GM12878 (cell line): ENCODE measurements at regions not wholly inside any gene's neighbourhood (a gene's known extent, or its start where the extent isn't known, plus 50 kb on each side); places are given as distances from the start of the nearest gene placed in this dataset.

Source experiments
- BHLHE40 ChIP-seq, 2 experiments: fragments of 450-650 bp in 1 of 2; IDR thresholded peaks; 2 replicates each; pipeline ENCODE4 v1.6.1; 2011 to 2017; ENCODE audit warnings: low read depth in 2 of 2, borderline replicate concordance in 1 of 2, improper control_type of control experiment in 1 of 2, low read length in 1 of 2, mild to moderate bottlenecking in 1 of 2
- CEBPB ChIP-seq, 2 experiments: fragments of 150-350 bp in 1 of 2; IDR thresholded peaks; 2 replicates each; pipeline ENCODE4 v1.6.1; 2012 to 2014; ENCODE audit warnings: low read depth in 2 of 2, low read length in 2 of 2, borderline replicate concordance in 1 of 2, inconsistent platforms in 1 of 2
- CTCF ChIP-seq, 3 experiments: IDR thresholded peaks in 2 of 3; conservative IDR thresholded peaks in 1 of 3; 2 replicates each; pipeline ENCODE4 v1.5.1; 2011; ENCODE audit warnings: low read depth in 3 of 3, low read length in 3 of 3, mild to moderate bottlenecking in 3 of 3, control low read depth in 2 of 3, moderate library complexity in 2 of 3, inconsistent platforms in 1 of 3, mixed read lengths in 1 of 3; ENCODE audit not compliant: control insufficient read depth in 2 of 3, insufficient read depth in 1 of 3; ENCODE audit errors: extremely low read depth in 1 of 3
- CUX1 ChIP-seq: IDR thresholded peaks from 2 replicates; pipeline ENCODE4 v1.6.1; 2012; ENCODE audit warnings: improper control_type of control experiment, low read depth, low read length; ENCODE audit not compliant: insufficient replicate concordance
- EED ChIP-seq: sonication (generic); IDR thresholded peaks from 2 replicates; pipeline ENCODE4 v1.6.1; 2016; ENCODE audit warnings: antibody characterized with exemption, low read depth
- EP300 ChIP-seq, 2 experiments: fragments of 150-350 bp in 1 of 2; IDR thresholded peaks; 2 replicates each; pipeline ENCODE4 v1.6.1; 2011 to 2012; ENCODE audit warnings: low read depth in 2 of 2, low read length in 2 of 2, borderline replicate concordance in 1 of 2, improper control_type of control experiment in 1 of 2, inconsistent platforms in 1 of 2; ENCODE audit not compliant: control insufficient read depth in 1 of 2
- POLR2AphosphoS5 ChIP-seq: IDR thresholded peaks from 2 replicates; pipeline ENCODE4 v1.6.1; 2011; ENCODE audit warnings: mild to moderate bottlenecking, low read length, inconsistent platforms
- PRDM15 ChIP-seq: fragments of 450-650 bp; formaldehyde crosslinking; IDR thresholded peaks from 2 replicates; pipeline ENCODE4 v1.4.0; 2020; ENCODE audit warnings: mild to moderate bottlenecking, moderate library complexity
- RBBP5 ChIP-seq: fragments of 200-600 bp; sonication (generic); conservative IDR thresholded peaks from 2 replicates; pipeline ENCODE4 v1.6.1; 2016
- YY1 ChIP-seq: IDR thresholded peaks from 2 replicates; pipeline ENCODE4 v1.6.1; 2011; ENCODE audit warnings: low read depth, mild to moderate bottlenecking, low read length
- ZBTB40 ChIP-seq: fragments of 450-650 bp; IDR thresholded peaks from 2 replicates; pipeline ENCODE4 v1.6.1; 2016; ENCODE audit warnings: mild to moderate bottlenecking, moderate library complexity, borderline replicate concordance

- TF ChIP-seq YY1 (no peak), ZBTB40 (no peak), EP300 (IDR thresholded peaks at IDR 0.05; ENCODE audit: borderline replicate concordance in 1 of 2, control insufficient read depth in 1 of 2, low read depth in 2 of 2, low read length in 2 of 2) (no peak), POLR2AphosphoS5 (no peak), RBBP5 (no peak), CUX1 (no peak), CTCF (IDR thresholded peaks at IDR 0.05 in 2 of 3, conservative IDR thresholded peaks at IDR 0.05 in 1 of 3; ENCODE audit: control insufficient read depth in 2 of 3, extremely low read depth in 1 of 3, insufficient read depth in 1 of 3, low read depth in 3 of 3, low read length in 3 of 3) (no peak), PRDM15 (no peak), EED (no peak), BHLHE40 (IDR thresholded peaks at IDR 0.05; ENCODE audit: borderline replicate concordance in 1 of 2, low read depth in 2 of 2, low read length in 1 of 2) (no peak), CEBPB (IDR thresholded peaks at IDR 0.05; ENCODE audit: borderline replicate concordance in 1 of 2, low read depth in 2 of 2, low read length in 2 of 2) (no peak)
Observed at GRCh38 chr21:43346551-43346950, 80.4 kb downstream of the SIK1 start.
